GM19324 (cell line): ENCODE measurements at regions not wholly inside any gene's neighbourhood (a gene's known extent, or its start where the extent isn't known, plus 50 kb on each side); places are given as distances from the start of the nearest gene placed in this dataset.
"Not testable (repeated sequence)": the region's sequence is repeated elsewhere in the genome, so short reads cannot be mapped to it uniquely, and the experiment has no call there.

Source experiments
- ATAC-seq: cut with Tn5 transposase; IDR thresholded peaks from one replicate; pipeline ENCODE4 v1.9.1; 2021; ENCODE audit warnings: mild to moderate bottlenecking, moderate library complexity; ENCODE audit not compliant: unreplicated experiment, low FRiP score

DNA sequence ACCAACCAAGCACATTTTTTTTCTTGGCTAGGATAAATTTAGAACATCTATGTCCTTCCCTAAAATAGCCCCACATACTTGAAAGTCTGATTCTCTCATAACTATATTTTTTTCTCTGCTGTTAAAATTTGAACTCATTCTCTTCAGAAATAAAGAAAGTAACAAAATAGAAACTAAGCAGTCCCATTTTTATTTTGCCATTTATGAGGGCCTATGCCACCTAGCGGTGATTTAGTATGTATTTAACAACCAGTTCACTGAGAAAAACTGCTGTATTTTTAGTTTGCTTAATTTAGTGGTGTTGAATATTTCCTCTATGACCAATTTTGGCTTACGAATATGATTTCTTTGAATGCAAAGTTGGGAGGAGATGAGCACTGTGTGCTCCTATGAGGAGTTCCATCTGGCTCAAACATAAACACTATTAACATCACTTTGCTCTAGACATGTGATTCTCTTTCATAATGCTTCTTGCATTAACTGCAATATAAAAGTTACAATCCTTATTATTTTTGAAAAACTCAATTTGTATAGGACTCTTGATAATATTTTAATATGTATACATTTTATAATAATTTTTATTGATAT, 116.6 kb downstream of the SYT15B start:
- not testable (repeated sequence) for ATAC-seq

DNA sequence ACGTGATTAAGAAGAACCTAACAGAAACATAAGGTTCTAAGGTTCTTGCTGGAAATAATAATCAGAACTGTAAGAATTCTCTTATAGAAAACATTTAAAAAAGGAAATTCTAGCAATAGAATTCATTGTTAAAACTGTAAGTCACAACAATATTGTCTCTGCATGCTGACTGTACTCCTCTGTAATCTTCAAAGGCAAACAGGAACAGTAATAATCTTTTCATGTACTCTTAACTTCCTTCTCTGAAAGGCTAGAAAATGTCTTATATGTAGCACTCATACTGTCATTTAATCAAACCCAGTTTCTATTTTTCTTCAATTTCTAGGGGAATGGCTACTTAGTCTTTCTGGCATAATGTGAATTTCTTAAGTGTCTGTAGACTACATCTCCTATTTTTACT, 103.5 kb upstream of the AGAP9 start:
- ATAC-seq = not testable (repeated sequence)

DNA sequence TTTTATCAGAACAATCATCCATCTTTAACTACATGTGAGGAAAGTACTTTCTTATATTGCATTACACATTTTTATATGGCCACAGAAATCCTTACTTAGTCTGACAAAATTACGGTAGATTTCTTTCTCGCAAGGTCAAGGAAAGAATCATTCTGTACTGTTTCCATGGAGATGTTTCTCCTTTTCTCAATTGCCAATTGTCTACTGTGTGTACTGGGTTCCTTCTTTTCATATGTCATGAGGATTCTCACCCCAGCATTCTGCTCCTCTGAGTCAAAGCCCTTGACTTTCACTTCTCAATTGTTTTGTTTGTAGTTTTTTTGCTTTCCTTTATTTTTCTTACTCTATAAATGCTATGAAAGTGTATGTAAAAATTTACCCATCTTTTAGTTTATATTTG, 99.3 kb upstream of the AGAP9 start:
- ATAC-seq = not testable (repeated sequence)

DNA sequence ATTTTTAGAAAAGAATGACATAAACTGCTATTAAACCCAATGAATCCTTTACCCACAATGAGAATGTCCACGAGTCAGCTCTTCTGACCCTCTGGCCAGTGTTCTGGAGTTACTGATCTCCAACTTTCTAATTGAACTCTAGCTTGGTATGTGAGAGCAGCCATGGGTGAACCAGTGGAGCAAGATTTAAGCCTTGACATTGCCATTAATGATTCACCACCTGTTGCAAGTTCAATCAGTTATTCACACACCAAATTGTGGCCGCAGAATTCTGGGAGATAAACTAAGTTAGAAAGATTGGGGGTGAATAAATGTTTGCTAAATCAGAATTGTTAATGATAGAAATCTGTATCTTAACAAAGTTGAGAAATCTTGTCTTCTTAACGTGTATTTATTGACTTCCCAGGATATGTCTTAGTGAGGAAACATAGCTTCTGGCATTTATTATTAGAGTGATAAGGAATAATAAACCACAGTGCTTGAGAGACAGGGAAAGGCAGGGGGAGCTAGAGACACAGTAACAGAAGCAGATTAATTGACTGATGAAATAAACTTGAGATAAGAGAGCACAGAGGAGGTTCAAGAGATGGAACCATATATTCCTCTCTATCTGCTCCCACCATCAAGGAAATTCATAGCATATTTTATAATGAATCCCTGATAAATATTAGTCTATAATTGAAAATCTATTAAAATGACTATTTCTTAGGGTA, 96.0 kb upstream of the AGAP9 start:
- ATAC-seq = not testable (repeated sequence)

DNA sequence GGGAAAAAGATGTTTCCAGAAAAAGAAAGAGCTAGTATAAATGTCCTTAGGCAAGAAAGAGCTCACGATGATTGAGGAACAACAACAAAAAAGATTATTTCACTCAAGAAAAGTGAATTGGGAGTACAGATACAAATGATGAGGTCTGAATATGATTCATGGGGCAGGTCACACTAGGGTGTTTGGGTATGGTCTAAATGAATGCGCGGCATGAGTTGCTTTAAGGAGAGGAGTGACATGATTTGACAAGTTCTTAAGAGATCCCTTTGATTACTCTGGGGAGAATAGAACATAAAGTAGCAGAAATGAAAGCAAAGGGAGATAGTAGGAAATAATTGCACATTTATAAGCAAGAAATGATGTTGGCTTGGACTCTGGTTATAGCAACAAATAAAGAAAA, 85.9 kb upstream of the AGAP9 start:
- not testable (repeated sequence) for ATAC-seq

DNA sequence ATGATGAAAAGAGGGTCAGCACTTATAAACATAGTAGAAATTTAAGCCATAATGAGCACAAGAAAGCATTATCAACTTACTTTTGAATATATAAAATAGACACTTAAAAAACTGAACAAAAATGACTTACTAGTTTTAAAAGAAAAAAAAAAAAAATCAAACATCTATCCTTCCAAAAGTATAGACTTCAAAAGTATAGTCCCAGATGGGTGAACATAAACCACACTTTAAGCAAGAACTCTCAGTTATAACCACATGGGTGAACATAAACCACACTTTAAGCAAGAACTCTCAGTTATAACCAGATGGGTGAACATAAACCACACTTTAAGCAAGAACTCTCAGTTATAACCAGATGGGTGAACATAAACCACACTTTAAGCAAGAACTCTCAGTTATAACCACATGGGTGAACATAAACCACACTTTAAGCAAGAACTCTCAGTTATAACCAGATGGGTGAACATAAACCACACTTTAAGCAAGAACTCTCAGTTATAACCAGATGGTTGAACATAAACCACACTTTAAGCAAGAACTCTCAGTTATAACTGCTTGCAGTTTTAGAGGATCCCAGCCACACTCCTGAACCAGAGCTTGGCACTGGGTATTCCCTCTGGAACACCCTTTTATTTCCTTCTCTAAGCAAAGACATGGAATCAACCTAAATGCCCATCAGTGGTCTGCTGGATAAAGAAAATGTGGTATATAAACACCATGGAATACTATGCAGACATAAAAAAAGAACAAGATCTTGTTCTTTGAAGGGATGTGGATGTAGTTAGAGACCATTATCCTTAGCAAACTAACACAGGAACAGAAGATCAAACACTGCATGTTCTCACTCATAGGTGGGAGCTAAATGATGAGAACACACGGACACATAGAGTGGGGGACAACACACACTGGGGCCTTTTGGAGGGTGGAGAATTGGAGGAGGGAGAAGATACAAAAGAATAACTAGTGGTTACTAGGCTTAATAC, 82.6 kb upstream of the AGAP9 start:
- ATAC-seq = not testable (repeated sequence)

DNA sequence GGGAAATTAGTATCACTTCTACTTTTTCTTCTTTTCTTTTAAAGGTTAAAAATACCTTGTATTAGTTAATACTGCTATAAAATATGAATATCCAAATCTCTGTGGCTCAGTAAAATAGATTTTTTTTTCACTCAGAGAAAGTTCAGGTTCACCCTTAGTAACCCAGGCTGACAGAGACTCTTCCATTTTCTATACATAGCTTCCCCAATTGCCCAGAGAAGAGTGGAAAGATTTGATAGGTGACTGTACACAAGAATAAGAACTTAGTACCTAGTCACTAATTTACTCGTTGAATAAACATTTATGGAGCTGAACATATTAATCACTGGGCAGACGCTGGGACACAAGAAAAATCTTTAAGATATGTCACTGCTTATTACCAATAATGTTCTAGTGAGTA, 77.2 kb upstream of the AGAP9 start:
- not testable (repeated sequence) for ATAC-seq

DNA sequence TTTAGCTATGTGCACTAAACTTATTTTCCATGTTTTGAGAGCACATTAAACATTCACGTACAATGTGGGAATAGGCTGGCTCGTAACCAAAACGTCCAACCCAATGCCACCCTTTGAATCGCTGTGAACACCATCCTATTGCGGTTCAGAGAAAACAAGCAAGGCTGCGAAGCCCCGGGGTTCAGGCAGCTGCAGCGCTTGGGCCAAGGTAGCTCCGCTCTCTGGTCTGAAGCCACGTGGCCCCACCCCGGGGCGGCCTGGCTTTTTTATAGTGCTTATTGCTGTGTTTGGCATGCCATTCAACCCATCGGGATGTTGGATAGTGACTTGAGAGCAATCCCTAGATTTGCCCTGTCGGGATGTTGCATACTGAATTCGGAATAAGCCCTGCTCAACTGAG, 76.7 kb upstream of the AGAP9 start:
- not testable (repeated sequence) for ATAC-seq

DNA sequence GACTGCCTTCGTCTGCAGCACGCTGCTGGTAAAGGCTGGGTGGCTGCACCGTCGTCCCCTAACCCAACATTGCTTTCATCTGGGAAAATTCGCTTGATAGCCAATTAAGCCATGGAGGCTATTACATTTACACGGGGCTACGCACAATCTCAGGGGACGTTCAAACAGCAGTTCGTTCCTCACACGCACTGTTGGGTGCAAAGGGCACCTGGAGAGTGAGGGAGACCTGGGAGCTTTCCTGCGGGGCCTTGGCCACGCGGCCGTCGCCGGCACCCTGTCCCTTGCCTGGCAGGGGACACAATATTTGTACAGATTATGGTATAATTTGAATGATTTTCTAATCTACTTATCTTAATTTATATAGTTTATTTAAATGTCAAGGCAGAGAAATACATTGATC, 76.2 kb upstream of the AGAP9 start:
- not testable (repeated sequence) for ATAC-seq

DNA sequence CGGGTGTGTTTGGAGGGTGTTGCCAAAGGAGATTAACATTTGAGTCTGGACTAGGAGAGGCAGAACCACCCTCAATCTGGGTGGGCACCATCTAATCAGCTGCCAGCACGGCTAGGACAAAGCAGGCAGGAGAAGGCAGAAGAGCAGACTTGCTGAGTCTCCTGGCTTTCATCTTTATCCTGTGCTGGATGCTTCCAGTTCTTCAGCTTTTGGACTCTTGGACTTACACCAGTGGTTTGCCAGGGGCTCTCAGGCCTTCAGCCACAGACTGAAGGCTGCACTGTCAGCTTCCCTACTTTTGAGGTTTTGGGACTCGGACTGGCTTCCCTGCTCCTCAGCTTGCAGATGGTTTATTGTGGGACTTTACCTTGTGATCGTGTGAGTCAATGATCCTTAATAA, 70.4 kb upstream of the AGAP9 start:
- not testable (repeated sequence) for ATAC-seq

DNA sequence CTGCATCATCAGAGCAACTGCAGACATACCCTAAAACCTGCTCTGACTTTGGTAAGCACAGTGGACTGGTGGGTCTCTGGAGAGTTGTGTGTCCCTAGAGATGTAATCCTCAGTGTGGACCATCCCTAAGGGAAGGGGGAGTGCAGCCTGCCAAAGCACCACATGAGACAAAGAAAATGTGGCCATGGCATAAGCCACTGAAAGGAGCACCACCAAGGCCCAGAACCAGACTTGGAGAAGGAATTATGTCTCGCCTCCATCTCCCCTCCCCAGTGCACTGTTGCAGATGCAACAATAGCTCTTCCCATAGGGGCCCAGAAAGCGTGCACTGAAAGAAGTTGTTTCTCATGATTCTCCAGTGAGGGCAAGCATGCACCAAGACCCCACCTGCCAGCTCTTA, 69.7 kb upstream of the AGAP9 start:
- not testable (repeated sequence) for ATAC-seq

DNA sequence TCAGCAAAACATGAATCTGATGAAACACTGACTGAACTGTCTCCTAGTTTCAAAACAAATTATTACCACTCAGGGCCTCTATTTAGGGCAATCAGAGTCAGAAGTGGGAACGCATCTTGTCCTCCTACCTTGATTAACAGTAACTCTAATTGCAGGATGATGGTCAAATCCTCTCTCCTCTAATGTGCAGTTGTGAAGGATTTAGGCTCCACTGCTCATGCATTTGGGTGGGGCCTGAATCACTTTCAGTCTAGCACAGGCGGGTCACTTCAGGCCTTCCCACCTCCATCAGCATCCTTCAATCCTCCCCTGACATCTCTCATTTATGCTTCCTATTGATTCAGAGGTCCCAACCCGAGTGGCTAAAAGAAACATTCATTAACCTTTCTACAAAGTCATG, 67.5 kb upstream of the AGAP9 start:
- ATAC-seq = not testable (repeated sequence)

DNA sequence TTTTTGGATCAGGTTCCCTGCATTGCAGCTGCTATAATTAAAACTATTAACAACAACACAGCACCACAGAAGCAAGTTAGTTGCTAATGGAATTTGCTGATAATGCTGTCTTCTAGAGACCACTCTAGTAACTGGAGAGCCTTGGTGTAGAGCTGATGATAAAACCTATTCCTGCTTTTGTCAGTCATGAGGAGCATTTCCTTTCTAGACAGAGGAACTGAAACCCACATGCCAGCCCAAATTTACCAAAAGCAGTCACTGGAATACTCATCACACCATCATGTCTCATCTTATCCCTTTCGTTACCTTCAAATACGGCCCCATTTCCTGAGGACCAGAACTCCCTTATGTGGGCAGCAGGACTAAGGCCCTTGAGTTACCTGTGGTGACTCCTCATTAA, 67.1 kb upstream of the AGAP9 start:
- not testable (repeated sequence) for ATAC-seq

DNA sequence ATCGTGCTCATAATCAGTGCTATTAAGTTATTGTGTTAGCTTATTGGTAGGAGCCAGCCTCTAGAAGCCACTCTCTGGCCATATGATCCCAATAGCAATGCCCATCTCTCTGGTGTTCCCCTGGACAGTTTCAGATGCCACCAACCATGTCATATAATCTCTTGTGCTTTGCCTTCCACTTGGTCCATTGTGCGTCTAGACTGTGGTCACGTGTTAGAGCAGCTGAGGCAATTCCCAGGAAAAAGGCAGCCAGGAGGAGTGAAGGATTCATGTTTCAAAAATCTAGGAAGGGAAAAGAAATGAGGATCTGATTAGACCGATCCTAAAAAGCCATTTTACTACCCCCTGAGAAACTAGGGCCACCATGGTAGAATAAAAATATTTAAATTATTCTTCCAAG, 58.6 kb upstream of the AGAP9 start:
- ATAC-seq = not testable (repeated sequence)

DNA sequence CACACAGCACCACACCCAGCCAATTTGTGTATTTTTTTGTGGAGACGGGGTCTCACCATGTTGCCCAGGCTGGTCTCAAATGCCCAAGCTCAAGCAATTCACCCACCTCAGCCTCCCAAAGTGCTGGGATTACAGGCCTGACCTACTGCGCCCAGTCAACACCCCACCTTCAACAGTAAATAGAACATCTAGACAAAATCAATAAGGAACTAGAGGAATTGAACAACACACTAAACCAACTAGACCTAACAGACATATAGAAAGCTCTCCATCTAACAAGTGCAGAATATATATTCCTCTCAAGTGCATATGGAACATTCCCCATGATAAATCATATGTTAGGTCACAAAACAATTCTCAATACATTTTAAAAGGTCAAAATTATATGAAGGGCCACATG, 56.6 kb upstream of the AGAP9 start:
- ATAC-seq = not testable (repeated sequence)

DNA sequence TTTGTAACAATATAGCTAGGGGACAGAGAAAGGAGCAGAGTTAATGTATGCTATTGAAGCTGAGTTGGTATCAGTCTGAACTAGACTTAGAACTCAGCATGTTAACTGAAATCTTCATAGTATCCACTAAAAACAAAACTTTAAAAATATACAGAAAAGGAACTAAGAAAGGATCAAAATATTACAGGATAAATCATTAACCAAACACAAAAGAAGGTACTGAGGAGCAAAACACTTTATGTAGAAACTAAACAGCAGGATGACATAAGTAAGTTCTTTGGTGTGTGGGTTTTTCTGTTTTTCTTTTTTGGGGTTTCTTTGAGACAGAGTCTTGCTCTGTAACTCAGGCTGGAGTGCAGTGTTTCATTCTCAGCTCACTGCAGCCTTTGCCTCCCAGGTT, 55.1 kb upstream of the AGAP9 start:
- ATAC-seq = peak; percentile 94
